Muscle of arm (tissue), 1 donor: ENCODE measurements at regions not wholly inside any gene's neighbourhood (a gene's known extent, or its start where the extent isn't known, plus 50 kb on each side); places are given as distances from the start of the nearest gene placed in this dataset.
A peak's percentile ranks its signal among the peaks of the same experiment; 100 is the strongest.
"Not testable (repeated sequence)": the region's sequence is repeated elsewhere in the genome, so short reads cannot be mapped to it uniquely, and the experiment has no call there.

Experiments used
- DNase-seq: peaks from one replicate; pipeline ENCODE4 v3.0.0-alpha.2; 2013

DNA sequence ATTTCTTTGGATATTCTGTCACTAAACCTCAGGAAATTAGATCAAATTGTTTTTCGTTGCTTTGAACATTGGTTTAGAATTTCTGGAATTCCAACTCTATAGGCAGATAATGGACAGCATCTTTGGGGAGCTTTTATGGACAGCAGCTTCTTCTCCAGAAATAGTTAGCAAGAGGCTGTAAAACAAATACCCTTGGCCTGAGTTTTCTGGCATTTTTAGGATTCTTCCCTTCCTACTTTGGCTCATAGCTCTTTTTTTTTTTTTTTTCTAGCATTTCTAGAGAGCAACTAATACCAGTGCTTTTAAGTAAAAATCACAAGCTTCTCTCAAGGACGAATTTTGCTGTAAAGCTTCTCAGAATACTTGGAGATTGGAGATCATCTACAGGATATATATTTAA, 169.8 kb upstream of the SPRY2 start:
- DNase-seq: no peak

DNA sequence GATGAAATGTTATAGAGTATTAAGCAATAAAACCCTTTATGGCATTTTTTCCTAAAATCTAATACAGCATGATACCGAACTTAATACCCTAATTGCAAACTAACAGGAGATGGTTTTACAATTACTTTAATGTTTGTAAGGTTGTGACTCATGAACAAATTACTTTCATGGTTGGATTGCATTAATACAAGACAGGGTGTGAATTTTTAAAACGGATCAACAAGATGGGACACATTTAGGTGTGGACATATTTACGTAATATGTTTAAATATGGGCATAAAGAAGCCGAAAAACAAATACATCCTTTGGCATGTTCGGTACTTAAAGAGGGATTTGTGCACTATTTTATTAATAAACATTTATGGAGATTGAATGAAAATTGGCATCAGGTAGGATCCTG, 168.3 kb upstream of the SPRY2 start:
- no peak for DNase-seq

DNA sequence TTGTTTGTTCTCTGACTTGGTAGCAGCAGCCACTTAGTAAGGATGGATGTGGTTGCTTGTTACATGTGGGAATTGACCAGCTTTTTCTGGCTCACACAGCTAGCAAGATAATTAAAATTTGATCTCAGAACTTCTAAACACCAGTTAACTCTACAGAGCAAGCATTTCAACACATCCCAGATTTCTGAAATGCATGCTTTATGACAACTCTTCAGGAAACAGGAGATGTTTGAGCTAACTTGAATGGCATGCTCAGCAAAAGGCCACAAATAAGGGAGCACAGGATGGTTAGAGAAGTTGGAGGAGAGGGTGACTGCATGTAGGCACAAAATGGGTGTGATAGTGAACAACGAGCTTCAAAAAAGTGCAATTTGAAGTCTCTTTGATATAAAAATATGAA, 167.1 kb upstream of the SPRY2 start:
- DNase-seq: no peak

DNA sequence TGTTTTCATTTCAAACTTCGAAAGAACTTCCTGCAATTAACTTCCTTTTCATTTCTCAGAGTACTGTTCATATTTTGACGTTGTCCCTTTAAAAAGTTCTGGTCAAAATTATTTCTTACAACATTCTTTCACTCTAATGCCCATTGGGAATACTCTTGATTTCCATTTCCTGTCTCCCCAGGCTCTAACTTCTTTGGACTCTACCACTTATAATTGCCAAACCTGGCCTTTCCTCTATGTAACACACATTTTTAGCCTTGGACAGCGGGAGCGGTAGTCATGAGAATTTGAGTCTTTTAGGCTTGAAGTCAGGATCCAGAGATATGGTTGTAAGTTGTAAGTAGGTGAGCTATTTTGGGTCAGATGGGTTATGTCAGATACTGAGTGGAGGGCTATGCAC, 163.5 kb upstream of the SPRY2 start:
- no peak for DNase-seq

DNA sequence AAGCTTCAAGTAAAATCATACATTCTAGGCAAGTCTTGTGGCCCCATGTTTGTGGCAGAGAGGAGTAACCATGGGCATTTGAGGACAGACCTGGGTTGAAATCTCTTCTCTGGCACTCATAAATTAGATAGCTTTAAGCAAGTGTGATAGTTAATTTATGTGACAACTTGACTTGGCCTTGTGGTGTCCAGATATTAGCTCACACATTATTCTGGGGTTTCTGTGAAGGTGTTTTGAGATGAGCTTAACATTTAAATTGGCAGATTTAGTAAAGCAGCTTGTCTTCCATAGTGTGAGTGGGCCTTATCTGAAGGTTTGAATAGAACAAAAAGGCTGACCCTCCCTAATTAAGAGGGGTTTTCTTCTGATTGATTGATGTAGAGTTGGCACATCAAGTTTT, 161.4 kb upstream of the SPRY2 start:
- no peak for DNase-seq

DNA sequence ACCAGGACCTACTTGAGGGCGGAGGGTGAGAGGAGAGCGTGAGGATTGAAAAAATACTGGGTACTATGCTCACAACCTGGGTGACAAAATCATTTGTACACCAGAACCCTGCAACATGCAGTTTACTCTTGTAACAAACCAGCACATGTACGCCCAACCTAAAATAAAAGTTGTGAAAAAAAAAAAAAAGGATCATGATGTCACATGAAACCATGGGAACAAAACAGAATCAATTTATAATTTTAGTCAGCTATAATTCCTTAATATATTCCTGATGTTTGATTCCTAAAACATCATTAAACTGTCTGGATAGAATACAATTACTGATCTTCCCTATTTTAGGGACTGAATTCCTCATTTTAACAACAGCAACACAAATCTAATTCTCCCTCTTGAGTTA, 160.6 kb upstream of the SPRY2 start:
- peak; percentile 32 for DNase-seq

DNA sequence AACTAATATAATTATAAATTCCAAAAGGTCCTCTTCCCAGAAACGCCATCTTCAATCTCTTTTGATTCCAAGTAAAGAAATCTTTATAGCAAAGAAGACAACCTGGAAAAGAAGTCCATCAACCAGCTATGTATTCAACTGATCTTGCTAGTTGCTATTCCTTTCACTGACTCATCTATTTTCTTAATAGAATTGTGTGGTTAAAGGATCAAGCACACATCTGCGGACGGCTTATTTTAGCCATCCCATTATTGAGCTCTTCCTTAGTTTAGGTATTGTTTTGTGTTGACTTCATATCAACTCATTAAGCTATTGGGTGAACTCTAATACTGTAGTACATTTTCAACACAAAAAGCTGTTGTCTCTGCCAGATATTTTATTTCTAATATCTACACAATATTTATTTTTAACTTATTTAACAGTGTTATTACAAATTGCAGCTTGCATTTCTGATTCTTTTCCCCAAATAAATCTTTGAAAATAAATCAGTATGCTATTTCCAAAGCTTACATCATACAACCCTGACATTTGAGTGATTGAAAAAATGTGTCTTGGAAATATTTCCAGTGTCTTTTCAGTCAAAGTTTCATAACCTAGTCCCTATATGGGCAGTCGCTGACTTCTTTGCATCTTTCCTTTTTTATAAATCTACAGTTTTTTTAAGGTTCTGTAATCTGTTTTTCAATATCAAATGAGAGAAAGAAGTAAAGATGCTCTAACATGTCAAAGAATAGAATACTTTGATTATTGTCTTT, 158.8 kb upstream of the SPRY2 start:
- DNase-seq: peak; percentile 40

DNA sequence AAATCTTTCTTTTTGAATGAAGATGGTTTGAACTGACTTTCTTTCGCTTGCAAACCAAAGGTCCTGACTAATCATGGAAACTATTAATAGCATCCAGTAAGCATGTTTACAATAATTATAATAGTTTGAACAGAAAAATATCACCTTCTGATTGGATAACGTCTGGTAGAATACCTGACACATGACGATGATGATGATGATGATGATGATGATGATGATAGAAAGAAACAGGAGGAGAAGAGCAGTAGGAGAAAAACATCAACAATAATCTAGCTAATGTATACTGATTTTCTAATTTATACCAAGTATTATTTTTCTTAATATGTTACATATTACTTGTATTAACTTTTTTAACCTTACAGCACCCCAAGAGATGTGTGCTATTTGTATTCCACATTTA, 157.5 kb upstream of the SPRY2 start:
- no peak for DNase-seq

DNA sequence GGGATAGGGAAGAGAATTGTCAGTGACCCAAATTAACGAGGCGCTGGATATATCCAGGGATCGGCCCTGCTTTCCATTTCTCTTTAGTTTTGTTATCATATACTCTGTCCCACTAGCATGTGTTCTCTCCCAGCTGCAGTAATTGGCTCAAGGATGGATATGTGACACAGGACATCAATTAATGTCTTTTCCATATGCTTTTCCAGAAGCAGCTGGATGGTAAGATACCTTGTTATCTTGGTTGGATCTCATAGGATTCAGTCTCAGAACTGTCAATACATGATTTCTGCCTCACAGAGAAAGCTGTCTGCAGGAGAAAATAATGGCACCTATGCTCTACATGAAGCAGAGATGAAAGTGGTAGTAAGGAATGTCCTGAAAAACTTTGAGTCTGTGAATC, 157.1 kb upstream of the SPRY2 start:
- DNase-seq: no peak

DNA sequence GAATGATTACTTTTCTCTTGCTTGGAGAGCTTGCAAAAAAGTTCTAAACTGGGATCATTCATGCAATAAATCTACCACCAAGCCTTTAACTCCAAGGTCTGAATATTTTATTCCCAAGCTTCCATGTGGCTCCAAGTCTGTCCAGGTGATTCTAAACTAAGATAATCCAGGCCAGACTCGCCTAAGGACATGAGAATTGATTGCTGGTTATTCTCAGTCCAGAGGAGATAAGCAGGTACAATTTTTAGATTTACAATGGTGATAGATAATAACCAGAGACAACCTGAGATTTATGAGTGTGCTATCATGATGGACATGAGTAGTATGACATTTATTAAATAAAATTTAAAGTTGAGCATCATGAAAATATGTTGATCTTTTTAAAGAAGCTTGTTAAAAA, 156.5 kb upstream of the SPRY2 start:
- DNase-seq: no peak

DNA sequence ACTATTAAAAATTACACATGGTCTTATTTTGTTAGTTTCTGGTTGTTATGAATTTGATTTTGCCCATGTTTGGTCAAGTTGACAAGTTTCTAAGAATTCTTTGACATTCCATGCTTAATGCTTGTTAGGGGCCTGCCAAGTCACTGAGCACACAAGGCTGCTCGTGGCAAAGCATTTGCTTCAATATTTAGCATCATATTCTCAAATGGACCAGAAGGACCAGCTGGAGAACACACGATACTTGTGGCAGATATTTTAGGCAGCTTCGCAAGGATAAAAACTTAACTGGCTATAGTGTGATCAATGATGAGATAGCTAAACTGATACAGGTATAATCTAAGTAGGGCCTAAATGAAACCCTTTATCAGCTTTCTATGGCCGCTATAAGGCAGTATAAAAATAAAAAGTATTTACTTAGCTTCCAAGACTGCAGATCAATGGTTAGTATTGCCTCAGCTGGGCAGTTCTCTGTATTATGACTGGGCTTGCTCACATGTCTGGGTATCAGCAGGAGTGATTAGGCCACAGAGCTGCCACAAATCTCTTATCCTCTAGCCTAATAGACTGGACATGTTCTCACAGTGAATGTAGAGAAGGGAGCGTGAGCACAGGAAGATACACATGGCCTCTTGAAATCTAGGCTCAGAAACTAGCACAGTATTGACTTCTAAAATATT, 155.9 kb upstream of the SPRY2 start:
- no peak for DNase-seq

DNA sequence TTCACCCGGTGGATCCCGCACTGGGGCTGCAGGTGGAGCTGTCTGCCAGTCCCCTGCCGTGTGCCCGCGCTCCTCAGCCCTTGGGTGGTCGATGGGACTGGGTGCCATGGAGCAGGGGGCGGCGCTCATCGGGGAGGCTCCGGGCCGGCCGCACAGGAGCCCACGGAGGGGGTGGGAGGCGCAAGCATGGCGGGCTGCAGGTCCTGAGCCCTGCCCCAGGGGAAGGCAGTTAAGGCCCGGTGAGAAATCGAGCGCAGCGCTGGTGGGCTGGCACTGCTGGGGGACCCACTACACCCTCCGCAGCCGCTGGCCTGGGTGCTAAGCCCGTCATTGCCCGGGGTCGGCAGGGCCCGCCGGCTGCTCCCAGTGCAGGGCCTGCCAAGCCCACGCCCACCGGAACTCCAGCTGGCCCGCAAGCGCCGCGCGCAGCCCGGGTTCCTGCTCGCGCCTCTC, 149.6 kb upstream of the SPRY2 start:
- not testable (repeated sequence) for DNase-seq

DNA sequence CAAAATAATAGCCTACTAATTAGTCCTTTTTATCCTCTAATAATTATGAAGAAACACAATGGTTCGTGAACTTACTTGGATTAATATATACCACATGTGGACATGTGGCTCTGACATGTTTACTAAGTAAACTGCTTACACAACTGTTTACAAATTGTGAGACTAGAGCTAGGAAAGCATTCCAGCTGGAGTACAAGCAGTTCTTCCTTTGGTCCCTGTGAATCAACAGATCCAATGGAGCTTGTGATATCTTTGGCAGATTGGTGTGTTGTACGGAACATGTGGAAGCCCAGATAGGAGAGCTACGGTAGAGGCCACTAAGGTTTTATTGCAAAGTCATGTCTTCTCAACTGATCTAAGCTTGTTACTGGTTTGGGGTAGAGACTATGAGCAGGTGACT, 145.5 kb upstream of the SPRY2 start:
- DNase-seq: no peak

DNA sequence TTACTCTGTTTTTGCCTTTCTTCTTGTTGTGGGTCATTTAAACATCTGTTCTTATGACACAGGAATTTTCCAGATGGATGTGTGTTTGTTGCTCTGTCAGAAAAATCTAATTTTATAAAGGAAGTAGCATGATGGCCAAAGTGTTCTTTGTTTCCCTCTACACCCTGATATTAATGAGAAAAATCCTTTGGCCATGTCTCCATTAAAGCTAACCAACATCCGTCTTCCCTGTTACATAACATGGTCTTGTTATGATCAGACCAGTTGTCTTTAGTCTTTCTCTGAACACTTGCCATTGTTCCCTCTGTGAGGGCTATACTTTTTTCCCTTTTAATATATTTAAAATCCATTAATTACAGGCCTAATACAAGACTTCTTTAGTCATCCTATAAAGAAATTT, 142.2 kb upstream of the SPRY2 start:
- DNase-seq: no peak

DNA sequence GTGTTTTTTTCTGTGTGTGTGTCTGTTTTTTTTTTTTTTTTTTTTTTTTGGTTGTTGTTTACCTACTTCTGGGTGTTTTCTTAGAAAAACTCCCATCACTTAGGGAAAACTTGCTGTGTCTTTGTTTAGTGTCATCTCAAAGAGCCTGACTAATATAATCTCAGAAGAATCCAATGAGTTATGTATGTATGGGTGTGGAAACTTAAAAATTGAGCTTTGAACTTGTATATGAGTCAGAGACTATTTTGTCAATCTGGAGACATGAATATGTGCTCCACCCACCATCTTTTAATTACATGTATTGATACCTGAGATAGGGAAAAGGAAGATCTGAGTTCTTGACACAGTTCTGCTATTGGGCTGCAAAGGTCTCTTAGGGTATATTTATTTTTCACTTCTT, 140.7 kb upstream of the SPRY2 start:
- DNase-seq: no peak

DNA sequence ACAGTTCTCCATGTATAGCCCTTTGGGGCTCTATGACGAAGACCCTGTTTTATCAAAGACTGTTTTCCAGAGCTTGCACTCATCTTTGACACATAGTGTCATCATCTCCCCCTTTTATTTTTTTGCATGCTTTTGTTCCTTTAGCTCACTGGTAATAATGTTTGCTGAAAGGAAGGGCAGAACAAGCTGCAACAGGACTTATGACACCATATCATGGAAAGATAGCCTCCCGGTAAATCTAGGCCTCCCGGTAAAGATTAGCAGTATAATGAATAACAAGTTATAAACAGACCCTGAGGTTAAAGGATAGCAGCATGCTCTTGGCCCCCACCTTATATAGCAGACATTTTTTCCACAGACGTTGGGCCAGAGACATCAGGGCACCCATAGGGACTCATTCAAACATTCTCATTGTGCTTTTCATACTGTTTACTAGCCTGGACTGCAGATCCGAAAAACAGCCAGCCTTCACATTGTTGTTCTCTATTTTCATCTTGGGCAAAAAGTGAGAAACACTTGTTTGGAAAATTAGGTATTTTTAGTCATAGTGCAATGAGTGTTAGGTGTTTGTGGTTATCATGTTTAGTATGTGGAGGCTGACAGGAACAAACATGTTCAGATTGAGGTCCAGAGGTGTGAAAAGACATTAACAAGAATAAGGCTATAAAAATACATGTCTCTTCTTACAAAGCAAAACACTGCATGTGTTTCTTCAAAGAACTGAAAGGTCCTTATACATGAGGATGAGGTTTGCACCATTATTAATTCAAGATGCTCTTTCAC, 136.9 kb upstream of the SPRY2 start:
- DNase-seq: no peak

DNA sequence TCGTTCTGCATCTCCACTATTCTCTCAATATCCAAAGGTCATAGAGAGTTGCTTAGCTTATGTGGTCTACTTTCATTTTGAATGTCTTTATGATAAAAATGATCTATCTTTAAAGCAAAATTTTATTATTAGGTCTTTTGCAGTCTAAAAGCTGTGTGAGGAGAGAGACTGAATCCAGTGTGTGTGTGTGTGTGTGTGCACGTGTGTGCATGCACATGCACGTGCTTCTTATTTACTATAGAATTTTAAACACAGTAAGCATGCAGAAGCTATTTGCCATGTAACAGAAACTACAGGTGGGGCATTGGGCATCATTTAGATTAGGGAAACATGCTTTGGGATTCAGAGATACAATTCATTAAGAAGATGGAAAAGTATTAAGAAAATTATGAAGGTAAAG, 136.0 kb upstream of the SPRY2 start:
- DNase-seq: no peak

DNA sequence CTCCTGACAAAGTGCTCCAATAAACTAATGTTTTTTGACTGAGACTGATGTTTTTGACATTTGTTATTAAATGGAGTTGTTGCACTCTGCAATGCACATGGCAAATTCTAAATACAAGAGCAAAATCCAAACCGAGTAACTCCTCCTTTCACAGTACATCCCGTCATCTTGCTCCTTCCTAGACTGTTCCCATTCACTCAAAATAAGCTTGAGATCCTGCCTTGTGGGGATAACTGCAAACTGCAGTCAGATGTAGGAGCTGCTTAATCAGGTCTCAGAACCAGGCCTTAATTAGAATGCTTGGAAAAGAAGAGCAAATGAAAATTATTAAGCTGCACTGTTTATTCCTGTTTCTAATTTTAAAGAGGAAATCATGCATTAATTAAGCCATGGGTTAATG, 134.8 kb upstream of the SPRY2 start:
- no peak for DNase-seq

DNA sequence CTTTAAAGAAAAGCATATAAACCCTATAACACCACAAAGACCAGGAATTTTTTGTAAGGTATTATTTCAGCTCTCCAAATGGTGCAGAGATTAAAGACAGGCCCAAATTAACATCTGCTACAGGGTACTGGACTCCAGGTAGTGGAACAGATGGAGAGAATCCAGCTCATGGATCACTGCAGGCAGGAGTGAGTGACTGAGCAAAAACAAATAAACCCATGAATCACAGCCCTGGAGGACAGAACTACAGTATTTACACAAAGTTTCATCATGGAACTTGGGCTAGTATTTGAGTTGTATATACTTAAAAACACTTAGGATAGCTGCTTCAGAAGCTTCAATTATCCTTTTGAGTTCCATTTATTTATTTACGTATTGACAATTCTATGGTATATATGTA, 132.8 kb upstream of the SPRY2 start:
- DNase-seq: no peak

DNA sequence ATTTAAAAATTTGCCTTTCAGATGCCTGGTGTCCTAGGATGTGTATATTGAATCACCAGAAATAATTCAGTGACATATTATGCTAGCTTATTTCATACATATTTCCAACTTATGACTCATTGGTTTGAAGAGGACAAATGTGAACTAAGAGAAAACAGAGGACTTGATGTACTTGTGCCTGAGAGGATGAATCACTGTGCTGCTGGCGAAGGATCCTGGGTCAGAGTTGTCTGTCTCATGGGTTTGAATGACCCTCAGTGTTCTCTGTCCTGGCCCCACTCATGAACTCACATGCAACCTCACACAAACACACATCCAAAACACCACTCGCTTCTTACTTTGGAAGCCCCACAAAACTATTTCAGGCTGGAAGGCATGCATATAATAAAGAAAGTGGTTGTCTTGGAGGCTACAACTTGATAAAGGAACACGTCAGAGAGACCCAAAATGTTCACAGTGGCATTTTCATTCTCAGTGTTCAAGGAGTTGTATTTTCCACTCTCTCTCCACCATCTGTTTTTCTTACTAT, 129.0 kb upstream of the SPRY2 start:
- peak; percentile 84 for DNase-seq

DNA sequence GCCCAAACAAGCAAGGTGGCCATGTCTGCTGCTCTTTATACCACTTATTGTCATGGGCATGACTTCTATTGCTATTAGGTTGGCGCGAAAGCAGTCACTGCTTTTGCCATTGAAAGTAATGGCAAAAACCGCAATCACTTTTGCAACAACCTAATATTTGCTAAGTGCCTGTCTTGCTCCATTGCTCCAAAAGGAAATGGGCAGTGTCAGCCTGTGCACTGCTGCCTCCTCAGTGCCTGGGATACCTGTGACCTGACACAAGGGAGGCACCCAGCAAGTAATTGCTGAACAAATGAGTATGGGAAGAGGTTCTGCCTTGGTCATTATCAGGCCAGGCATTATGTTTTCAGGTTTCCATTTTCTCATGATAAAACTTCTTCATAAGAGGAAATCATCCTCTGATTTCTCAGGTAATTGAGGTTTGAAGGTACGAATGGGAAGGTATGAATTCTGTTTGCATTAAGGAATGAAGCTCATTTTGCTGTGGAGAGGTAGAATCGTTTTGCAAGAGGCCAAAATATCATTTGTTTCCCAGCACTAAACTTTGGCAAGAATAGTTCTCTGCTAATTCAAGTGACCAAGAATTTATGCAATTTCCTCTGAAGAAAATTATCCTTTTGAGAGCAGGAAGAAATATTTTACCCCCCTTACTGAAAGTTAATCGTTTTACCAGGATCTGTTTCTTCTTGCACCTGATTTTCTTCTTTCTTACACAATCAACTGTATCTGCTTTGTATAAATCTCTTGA, 128.4 kb upstream of the SPRY2 start:
- DNase-seq: peak; percentile 60

DNA sequence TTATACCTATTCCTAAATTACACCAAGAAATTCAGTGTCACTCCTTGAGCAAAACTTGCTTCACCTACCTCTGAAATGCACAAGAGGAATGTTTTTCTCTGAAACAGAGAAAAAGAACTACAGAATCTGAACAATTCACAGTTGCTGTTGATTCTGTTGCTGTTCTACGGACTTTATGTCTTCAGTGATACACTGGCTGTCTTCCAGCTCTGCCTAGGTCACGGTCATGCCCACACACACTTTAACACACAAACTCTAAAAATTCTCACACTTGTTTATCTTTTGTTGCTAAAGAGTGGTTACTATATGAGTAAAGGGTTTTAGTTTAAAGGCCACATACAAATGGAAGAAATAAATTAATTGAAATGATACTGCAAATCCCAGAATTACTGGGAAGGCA, 124.4 kb upstream of the SPRY2 start:
- no peak for DNase-seq
